ENCODE measurements at regions not wholly inside any gene's neighbourhood (a gene's known extent, or its start where the extent isn't known, plus 50 kb on each side); places are given as distances from the start of the nearest gene placed in this dataset.

- no peak for DNase-seq
- Histone ChIP-seq H4K8ac (replicated peaks; ENCODE audit: insufficient read length, low read depth, low read length) (no peak overlapping the region), H3K27me3 (ENCODE audit: insufficient read depth, low read length) (no peaks in the 10 kb centered on the region), H2BK20ac (ENCODE audit: low read depth, low read length, poor library complexity, severe bottlenecking) (no peak overlapping the region), H3K23me2 (ENCODE audit: insufficient read length, low read depth, low read length, poor library complexity, severe bottlenecking) (no peaks in the 10 kb centered on the region), H4K20me1 (ENCODE audit: control insufficient read depth, insufficient read depth, insufficient read length) (no peaks in the 10 kb centered on the region), H3K23ac (ENCODE audit: insufficient read length, low read depth, low read length) (no peak overlapping the region), H3T11ph (ENCODE audit: low read length) (no peak overlapping the region), H2BK5ac (ENCODE audit: insufficient read length, low read length) (no peak overlapping the region), H3K4ac (ENCODE audit: low read depth, low read length) (no peak overlapping the region), H2AFZ (ENCODE audit: low read length) (no peak overlapping the region), H2AK5ac (ENCODE audit: insufficient read length, low read length) (no peak overlapping the region), H3K79me2 (ENCODE audit: insufficient read depth, low read length) (no peaks in the 10 kb centered on the region), H3K4me1 (ENCODE audit: insufficient read depth, low read length) (no peaks in the 10 kb centered on the region), H3K14ac (ENCODE audit: insufficient read depth, low read length) (no peak overlapping the region), H3K79me1 (ENCODE audit: insufficient read depth, low read depth, low read length, poor library complexity, severe bottlenecking) (no peaks in the 10 kb centered on the region), H3K4me2 (ENCODE audit: insufficient read depth, insufficient read length, low read length) (no peak overlapping the region), H3K9ac (ENCODE audit: extremely low read depth, insufficient read length, low read length) (no peak overlapping the region), H2BK12ac (ENCODE audit: insufficient read length, low read depth, low read length) (no peak overlapping the region), H4K91ac (ENCODE audit: insufficient read length, low read depth, low read length) (no peak overlapping the region), H4K5ac (ENCODE audit: insufficient read length, low read depth, low read length) (no peak overlapping the region), H3K56ac (ENCODE audit: insufficient read length, low read depth, low read length) (no peak overlapping the region), H3K18ac (ENCODE audit: insufficient read length, low read depth, low read length) (no peak overlapping the region), H2BK120ac (ENCODE audit: low read depth, low read length, poor library complexity, severe bottlenecking) (no peak overlapping the region), H2BK15ac (ENCODE audit: low read depth, low read length) (no peak overlapping the region), H3K27ac (ENCODE audit: insufficient read length, low read depth, low read length) (no peak overlapping the region), H3K9me3 (ENCODE audit: control insufficient read depth, low read depth, low read length) (no peaks in the 10 kb centered on the region)
- WGBS (ENCODE audit: extremely low coverage, insufficient read length, low lambda C conversion rate), result no CpG with 5 or more reads among the region's 3 CpGs
- no peak for TF ChIP-seq CTCF (conservative IDR thresholded peaks at IDR 0.05)
- Mint-ChIP-seq H3K27me3 (ENCODE audit: low read depth) (no peaks in the 10 kb centered on the region), H3K4me3 (no peak overlapping the region), H3K9me3 (no peaks in the 10 kb centered on the region), H3K4me1 (no peaks in the 10 kb centered on the region), H3K27ac (no peak overlapping the region), H3K36me3 (ENCODE audit: insufficient read depth in 1 of 3, low read depth in 3 of 3) (no peaks in the 10 kb centered on the region)
Observed at GRCh38 chr1:190837888-190838287, 360.2 kb upstream of the BRINP3 start.
